Activated CD8-positive, alpha-beta memory T cell treated with anti-CD3 and anti-CD28 coated beads, Interleukin-2, amount 50 U/mL, for 24 hours (primary cell): ENCODE measurements at regions not wholly inside any gene's neighbourhood (a gene's known extent, or its start where the extent isn't known, plus 50 kb on each side); places are given as distances from the start of the nearest gene placed in this dataset.
"Not testable (repeated sequence)": the region's sequence is repeated elsewhere in the genome, so short reads cannot be mapped to it uniquely, and the experiment has no call there.

Experiments used
- DNase-seq: peaks from one replicate; pipeline ENCODE4 v3.0.0-alpha.2; 2020; ENCODE audit errors: extremely low read depth

GRCh38 chr16:72657164-72657563, 390.8 kb downstream of the ZFHX3 start:
- no peak for DNase-seq

DNA sequence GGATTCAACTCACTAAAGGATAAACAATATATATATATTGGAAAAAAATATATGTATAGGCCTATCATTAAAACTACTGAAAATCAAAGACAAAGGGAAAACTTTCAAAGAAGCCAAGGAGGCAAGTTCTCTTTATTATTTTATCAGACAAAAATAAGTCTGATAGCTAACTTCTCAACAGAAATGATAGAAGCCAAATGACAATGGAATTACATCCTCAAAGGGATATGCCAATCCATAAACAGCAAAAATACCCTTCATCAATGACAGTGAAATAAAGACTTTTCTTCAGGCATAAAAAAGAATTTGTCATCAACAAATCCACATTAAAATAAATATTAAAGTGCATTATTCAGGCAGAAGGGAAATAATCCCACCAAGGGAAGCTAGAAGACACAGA, 393.4 kb downstream of the ZFHX3 start:
- no peak for DNase-seq

DNA sequence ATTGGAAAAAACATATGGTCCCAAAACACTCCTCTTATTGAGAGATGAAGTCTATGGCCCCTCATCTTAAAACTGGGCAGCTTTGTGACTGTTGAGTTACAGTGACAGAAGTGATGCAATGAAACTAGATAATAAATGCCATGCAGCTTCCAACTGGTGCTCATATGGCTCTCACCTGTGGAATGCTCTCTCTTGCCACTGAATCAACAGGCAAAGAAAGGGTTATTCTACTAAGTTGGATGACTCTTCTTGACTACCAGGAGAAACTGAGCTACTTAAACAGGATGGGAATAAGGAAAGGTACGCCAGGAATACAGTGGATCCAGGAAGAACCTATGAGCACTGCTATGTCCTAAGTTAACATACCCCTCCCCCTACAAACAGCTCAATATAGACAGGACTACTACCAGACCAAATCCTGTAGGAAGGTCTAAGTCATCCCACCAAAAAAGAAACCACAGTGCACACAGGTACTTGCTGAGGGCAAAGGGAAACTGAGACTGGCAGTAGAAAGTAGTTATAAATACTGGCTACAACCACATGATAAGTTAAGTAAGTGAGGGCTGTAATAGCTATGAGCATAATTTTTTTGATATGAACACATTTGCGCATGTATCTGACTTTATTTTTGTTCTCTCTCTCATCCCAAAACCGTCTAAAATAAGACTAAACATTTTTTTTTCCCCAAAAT, 398.5 kb downstream of the ZFHX3 start:
- DNase-seq = no peak

DNA sequence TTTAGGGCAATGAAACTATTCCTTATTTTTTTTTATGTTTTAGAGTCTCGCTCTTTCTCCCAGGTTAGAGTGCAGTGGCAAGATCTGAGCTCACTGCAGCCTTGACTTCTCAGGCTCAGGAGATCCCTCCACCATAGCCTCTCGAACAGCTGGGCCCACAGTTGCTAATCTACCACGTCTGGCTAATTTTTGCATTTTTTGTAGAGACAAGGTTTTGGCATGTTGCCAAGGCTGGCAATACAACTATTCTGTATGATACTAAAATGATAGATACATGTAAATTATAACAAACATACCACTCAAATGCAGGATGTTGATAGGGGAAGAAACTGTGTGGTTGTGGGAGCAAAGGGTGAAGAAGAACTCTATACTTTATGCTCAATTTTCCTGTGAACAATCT, 401.3 kb downstream of the ZFHX3 start:
- DNase-seq = no peak

GRCh38 chr16:72645538-72645937, 402.4 kb downstream of the ZFHX3 start:
- DNase-seq = no peak

GRCh38 chr16:72644911-72645310, 403.0 kb downstream of the ZFHX3 start:
- DNase-seq = no peak

DNA sequence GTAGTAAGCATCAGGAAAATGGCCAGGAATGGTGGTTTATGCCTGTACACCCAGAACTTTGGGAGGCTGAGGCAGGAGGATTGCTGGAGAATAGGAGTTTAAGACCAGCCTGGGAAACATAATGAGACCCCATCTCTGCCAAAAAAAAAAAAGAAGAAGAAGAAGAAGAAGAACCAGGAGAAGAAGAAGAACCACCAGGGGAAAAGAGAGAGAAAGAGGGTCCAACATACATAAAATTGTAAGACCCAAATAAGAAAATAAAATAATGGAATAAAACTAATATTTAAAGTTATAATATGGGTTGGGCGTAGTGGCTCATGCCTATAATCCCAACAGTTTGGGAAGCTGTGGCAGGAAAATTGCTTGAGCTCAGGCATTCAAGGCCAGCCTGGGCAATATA, 408.4 kb downstream of the ZFHX3 start:
- DNase-seq = no peak

DNA sequence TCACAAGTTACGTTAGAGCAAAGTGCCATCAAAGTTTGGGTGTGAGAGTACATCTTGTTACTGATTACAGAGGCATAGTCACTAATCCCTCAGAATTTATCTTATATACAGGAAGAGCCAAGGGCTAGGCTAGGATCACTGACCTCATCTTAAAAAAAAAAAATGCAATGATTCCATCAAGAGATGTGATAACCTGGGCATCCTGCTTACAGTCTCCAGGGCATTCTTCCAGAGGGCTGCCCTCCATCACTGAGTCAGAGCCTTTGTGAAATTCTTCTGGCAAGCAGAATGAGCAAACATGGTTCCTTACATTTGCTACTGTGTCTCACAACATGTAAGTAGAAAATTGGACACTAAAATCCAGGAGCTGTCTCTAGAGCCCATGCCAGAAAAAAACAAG, 410.6 kb downstream of the ZFHX3 start:
- DNase-seq = no peak

GRCh38 chr16:72635694-72636093, 412.2 kb downstream of the ZFHX3 start:
- DNase-seq = no peak

DNA sequence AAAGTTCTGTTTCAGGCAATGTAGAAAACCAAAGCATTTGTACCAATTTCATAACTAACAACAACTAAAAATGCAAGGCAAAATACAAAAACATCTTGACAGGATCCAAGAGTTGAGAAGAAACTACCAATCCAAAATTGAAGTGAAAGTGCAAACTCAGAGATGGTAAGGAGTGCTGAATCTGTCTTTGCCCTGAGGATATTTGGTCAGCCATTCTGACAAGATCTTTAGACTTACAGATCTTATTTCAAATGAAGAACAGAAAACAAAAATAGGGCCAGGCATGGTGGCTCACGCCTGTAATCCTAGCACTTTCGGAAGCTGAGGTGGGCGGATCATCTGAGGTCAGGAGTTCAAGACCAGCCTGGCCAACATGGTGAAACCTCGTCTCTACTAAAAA, 412.8 kb downstream of the ZFHX3 start:
- no peak for DNase-seq

- DNase-seq = not testable (repeated sequence)
These were observed 420.6 kb downstream of the ZFHX3 start for GRCh38 chr16:72627182-72627896.

GRCh38 chr16:72626623-72627022, 421.3 kb downstream of the ZFHX3 start:
- DNase-seq = no peak

- DNase-seq = no peak
These were observed 426.3 kb downstream of the ZFHX3 start for GRCh38 chr16:72621651-72622050.

GRCh38 chr16:72620853-72621252, 427.1 kb downstream of the ZFHX3 start:
- no peak for DNase-seq

DNA sequence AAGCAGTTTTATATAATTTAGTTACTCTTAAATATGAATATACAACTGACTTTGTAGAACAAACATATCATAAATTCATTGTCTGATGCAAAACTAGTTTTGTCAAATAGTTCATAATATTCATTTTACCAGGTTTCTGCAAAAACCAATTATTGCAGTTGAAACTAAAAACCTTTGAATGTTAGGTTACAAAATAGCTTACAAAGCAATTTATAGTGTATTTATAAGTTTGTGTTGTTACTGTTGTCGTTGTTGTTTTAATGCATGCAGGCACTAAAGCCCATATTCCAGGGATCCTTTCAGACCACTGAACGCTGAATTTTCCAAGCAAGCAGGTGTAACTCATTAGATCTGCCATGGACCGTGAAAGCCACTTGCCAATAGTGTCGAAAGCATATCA, 427.6 kb downstream of the ZFHX3 start:
- no peak for DNase-seq

DNA sequence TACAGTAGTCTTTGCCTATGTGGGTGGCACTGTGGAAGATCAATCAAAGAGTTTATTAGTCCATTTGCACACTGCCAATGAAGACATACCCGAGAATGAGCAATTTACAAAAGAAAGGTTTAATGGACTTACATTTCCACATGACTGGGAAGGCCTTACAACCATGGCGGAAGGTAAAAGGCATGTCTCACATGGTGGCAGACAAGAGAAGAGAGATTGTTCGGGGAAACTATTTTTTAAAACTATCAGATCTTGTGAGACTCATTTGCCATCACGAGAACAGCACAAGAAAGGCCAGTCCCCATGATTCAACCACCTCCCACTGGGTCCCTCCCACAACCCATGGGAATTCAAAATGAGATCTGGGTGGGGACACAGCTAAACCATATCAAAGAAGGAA, 432.1 kb downstream of the ZFHX3 start:
- no peak for DNase-seq

DNA sequence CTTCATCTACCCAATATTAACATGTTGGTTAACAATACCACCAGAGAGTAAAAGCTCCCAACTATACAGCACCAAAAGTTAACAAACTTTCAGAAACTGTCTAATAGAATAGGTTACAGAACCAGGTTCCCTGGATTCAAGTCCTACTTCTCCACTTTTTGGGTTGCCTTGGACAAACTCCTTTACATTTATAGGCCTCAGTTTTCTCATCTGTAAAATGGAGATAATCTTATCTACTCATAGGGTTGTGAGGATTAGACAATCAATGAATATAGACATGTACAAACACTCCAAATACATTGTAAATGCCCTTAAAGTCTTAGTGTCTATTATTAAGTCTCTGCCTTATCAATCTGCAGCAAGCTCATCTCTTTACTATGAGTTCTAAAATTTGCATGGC, 435.2 kb downstream of the ZFHX3 start:
- DNase-seq = no peak

DNA sequence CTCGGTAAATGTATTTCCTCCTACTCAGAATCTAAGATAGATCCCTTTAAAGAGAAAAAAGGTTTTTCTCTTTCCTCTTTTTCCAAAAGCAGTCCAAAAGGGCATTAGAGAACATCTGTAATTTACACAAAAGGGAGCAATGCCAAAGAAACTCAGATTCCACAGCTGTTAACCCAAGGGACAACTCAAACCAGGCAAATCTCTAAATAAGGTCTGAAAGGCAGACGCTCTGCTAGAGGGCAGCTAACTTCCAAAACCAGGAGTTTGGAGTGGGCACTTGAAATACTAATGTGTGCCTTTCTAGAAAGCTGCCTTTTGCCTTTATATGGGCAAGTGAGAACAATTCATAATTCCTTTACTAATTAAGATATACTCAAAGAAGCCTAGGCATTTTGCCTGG, 435.7 kb downstream of the ZFHX3 start:
- DNase-seq = no peak

DNA sequence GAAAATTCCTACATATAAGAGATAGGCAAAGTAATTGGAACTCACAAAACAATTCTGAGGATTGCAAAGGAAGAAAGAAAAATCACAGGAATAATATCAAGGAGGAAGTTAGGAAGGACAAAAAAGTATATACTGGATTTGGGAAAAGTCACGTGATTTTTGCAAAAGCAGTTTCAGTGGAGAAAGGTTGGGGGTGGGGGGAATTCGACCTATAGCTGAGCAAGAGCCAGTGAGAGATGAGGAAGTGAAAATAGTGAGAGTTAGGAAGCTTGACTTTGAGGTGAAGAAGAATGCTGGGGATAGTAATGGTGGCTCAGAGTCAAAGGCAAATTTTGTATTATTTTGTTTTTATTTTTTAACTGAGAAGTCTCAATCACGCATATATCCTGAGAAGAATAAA, 438.0 kb upstream of the PMFBP1 start:
- DNase-seq = no peak

DNA sequence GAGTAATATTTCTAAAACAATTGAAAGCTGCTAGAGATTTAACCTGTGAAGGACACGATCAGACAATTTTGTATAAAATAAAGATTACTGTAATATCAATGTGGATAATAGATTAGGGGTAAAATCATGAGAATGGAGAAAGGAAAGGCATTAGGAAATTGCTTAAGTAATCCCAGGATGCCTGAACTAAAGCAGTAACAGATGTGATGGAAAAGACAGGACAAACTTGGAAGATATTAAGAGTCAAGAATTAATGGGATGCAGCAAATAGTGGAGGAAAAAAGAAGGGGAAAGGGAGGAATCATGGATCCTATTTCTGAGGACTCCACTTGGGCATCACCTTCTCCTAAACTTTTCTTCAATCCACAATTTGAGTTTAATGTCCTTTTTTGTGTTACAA, 437.1 kb upstream of the PMFBP1 start:
- DNase-seq = no peak

DNA sequence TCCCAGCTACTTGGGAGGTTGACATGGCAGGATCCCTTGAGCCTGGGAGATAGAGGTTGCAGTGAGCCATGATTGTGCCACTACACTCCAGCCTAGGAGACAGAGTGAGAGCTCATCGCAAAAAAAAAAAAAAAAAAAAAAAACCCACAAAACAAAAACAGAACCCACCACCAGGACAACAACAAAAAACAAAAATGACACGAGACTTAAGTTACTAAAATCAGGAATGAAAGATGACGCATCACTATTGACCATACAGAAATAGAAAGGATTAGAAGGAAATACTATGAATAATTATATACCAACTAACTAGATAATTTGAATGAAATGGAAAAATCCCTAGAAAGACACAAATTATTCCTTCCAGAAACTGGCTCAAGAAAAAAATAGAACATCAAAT, 432.4 kb upstream of the PMFBP1 start:
- DNase-seq = no peak

DNA sequence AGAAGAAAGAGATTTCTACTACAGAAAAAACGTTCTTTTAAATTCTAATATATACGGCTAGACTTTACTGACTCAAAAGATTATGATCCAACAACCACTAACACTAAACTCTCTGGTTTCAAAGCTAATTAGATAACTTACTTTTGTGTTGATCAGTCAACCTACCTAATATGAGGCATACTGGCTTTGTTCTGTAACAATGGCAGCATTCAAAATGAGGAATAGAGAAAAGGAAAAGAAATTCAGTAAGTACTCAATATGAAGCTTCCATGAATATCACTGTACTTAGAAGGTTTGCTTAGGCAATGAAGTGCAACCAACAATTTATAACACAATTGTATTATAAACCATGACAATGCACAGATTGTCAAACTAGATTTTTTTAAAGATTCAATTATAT, 430.5 kb upstream of the PMFBP1 start:
- no peak for DNase-seq

DNA sequence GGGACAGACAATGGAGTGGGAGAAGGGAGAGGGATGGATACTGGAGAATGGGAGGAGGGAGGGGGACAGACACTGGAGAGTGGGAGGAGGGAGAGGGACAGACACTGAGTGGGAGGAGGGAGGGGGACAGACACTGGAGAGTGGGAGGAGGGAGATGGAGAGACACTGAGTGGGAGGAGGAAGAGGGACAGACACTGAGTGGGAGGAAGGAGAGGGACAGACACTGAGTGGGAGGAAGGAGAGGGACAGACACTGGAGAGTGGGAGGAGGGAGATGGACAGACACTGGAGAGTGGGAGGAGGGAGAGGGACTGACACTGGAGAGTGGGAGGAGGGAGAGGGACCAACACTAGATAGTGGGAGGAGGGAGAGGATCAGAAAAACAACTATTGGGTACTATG, 426.7 kb upstream of the PMFBP1 start:
- no peak for DNase-seq

GRCh38 chr16:72597938-72598337, 426.0 kb upstream of the PMFBP1 start:
- DNase-seq = no peak
